Stimulated activated CD8-positive, alpha-beta memory T cell treated with anti-CD3 and anti-CD28 coated beads, Interleukin-4, amount 100 ng/mL, for 48 hours (primary cell): ENCODE measurements at regions not wholly inside any gene's neighbourhood (a gene's known extent, or its start where the extent isn't known, plus 50 kb on each side); places are given as distances from the start of the nearest gene placed in this dataset.
"Not testable (repeated sequence)": the region's sequence is repeated elsewhere in the genome, so short reads cannot be mapped to it uniquely, and the experiment has no call there.

Experiments used
- DNase-seq: peaks from one replicate; pipeline ENCODE4 v3.0.0-alpha.2; 2020

DNA sequence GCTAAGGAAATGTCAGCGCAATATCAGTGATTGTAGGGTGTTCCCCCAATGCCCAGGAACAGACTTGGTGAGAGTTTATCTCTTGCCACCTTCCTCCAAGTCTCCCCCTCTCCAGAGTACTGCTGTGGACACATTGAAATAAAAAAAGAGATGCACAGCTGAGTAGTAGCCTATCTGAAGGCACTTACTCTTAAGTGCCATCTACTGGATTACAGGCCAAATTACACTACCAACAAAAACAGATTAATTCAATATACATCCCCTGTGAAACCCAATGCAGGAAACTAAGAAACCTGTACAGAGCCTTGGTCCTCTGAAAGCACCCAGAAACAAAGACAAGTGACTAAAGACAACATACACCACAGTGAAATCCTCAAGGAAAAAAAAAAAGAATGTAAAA is 460.3 kb downstream of the ZIC3 start:
- no peak for DNase-seq

- no peak for DNase-seq
These were observed 465.8 kb downstream of the ZIC3 start for GRCh38 chrX:138031715-138032114.

DNA sequence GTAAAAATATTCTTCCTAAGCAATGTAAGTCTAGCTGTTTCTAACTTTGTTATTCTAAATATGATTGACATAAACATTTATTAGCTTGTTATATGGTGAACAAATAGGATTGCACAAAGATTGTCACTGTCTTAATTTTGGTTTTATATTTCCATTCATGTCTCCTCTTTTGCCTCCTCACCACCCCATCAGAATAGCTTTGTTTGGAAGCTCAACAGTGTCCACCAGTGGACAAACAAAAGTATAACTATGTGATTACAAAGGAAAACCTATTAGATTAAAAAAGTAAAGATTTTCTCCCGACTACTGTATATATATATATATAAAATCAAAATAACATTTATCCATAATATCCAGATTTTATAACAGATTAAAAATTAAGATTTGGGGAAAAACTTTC is 468.2 kb downstream of the ZIC3 start:
- no peak for DNase-seq

DNA sequence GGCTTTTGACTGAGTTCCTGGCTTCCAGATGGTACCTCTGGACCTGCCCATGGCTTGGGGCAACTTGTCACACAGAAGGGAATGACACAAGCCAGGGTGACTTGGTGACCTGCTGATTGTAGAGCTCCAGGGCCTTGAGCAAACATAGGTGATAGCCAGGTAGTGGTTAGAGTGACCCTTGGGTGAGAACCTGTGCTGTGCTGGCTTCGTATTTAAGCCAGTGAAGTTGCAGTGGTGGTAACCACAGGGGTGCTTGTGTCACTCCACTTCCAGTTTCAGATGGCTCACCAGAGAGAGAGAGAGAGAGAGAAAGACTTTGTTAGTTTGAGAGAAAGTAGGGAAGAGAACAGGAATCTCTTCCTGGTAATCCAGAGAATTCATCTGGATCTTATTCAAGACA is 471.6 kb downstream of the ZIC3 start:
- DNase-seq = no peak

DNA sequence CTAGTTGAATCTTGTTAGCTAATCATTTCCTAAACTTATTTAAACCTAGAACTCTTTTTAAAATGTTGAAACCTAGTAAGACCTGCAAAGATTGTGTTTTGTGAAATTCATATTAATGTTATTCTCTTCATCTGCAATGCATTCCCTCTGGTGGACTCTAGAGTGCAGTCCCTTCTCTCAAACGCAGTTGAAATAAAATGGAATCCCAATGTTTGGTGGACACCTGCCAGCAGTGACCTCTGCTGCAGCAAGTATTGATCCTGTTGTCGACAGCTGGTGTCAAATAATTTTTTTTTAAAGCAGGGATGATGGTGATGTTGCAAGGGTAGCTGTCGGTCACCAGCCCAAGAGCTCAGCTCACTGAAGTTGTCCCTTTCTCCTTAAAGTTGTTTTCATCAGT is 492.0 kb downstream of the ZIC3 start:
- no peak for DNase-seq

GRCh38 chrX:138058931-138059330 is 493.0 kb downstream of the ZIC3 start:
- no peak for DNase-seq

DNA sequence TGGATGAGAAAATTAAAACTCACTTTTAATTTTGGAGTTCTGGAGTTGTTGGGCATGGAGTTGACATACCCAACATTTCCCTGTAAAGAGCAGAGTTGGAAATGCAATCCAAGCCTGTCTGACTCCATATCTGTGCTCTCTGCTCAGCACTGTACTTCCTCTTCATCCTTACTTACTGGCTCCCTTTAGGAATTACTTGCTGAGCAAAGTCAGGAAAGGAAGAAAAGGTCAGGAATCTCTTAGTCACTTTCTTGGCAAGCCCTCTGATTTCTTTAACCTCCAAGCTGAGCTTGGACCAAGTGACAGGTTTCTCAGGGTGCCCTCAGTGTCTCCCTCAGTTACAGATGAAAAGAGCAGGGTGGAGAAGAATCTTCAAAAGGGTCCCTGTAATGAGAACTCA is 501.5 kb downstream of the ZIC3 start:
- no peak for DNase-seq

DNA sequence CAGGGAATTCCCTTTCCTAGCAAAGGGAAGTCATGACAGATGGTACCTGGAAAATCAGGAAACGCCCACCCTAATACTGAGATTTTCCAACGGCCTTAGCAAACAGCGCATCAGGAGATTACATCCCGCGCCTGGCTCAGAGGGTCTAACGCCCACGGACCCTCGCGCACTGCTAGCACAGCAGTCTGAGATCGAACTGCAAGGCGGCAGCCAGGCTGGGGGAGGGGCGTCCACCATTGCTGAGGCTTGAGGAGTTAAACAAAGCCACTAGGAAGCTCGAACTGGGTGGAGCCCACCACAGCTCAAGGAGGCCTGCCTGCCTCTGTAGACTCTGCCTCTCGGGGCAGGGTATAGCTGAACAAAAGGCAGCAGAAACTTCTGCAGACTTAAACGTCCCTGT is 507.7 kb downstream of the ZIC3 start:
- no peak for DNase-seq

DNA sequence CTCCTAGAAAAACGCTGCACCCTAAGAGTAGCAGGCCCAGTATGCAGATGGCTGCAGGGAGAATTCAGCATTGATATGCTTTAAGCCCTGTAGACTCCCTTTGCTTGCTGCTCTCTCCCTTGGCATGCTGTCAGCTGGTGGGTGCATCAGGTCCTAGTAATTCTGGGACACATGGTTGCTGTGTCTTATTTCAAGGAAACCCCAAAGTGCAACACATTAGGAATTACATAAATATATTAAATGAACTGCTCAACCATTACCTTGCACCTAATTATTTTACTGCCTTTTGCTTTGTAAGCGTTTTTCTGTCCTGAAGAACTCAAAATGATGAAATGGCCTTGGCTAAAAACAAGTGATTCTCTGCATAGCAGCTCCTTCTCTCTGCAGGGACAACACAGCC is 516.3 kb downstream of the ZIC3 start:
- DNase-seq = no peak

DNA sequence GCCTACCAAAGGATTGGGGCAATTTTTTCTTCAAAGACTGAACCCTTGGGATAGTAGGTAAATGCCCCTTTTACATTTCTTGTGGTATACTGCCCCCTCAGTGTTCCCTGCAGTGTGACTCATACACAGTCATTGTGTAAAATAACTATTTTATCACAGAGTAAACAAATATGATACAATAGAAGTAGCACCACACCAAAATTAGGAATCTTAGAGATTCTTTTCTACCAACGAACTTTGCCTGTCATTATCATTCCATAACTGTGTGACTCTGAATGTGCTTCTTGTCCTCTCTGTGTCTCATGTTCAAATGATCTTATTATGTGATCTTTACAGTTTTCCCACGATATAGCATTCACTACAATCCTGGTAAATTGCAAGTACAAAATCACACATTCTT is 517.0 kb downstream of the ZIC3 start:
- no peak for DNase-seq

DNA sequence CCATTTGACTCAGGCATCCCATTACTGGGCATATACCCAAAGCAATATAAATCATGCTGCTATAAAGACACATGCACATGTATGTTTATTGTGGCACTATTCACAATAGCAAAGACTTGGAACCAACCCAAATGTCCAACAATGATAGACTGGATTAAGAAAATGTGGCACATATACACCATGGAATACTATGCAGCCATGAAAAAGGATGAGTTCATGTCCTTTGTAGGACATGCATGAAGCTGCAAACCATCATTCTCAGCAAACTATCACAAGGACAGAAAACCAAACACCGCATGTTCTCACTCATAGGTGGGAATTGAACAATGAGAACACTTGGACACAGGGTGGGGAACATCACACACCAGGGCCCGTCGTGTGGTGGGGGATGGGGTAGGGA is 545.0 kb downstream of the ZIC3 start:
- not testable (repeated sequence) for DNase-seq

GRCh38 chrX:138127314-138127713 is 561.4 kb downstream of the ZIC3 start:
- no peak for DNase-seq

DNA sequence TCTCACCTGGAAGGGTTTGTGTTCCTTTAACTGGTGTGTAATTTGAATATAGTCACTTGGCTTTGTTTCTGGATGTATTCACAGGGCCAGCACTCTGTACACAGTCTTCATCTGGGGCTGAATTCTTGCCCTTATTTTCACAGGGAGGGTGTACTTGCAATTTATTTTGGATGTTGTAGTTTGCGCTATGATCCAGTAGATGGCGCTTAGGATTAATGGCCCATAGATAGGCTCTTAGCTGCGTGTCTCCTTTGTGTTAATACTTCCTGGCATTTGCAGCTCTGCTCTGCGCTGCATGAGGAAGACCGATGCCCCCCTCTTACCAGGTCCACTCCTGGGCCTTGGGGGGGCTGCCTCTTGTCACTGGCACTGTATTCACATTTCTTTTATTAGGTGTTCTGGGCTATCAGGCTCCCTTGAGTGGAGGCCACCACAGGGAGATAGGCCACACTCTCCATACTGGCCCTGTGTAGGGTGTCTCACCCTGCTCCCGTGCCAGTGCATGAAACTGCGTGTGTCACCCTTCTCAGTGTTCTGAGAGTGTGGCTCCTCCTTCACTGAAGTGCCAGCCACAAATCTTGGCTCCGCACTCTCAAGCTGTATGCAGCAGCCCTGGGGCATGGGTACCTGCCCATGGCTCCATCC is 562.2 kb downstream of the ZIC3 start:
- DNase-seq = peak; percentile 19

DNA sequence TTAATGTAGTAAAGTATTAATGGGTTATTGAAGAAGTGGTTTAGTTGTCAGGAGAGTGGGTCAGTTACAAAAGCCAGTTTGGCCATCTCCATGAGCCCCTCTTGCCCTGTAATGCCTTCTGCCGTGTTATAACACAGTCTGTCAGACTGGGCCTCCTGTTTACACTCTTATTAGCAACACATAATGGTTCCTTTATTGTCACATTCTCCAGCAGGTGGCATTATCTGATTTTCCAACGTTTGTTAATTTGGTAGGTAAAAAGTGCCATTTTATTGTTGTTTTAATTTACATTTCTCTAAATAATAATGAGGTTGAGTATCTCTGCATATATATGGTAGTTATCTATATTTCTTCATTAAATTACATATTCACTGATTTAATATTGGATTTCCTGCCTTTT is 560.8 kb downstream of the FGF13 start:
- DNase-seq = no peak

DNA sequence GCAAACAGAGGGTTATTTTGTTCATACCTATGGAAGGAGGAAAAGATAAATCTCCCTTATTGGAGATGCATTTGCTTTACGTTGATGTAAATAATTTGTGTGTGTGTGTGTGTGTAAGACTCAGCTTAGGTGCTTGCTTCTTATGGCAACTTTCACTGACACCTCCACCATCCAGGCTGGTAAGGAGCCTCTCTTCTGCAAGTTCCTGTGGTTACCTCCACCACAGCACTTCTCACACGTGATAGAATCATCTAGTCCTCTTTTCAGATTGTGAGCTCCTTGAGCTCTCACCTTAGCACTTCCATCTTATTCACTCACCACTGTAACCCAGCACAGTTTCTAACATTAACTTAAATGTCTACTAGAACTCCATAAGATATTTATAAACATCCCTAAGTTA is 553.7 kb downstream of the FGF13 start:
- DNase-seq = no peak

GRCh38 chrX:138191998-138192397 is 519.5 kb downstream of the FGF13 start:
- peak; percentile 20 for DNase-seq

GRCh38 chrX:138229718-138230117 is 481.8 kb downstream of the FGF13 start:
- no peak for DNase-seq

GRCh38 chrX:138240266-138240665 is 471.3 kb downstream of the FGF13 start:
- no peak for DNase-seq

DNA sequence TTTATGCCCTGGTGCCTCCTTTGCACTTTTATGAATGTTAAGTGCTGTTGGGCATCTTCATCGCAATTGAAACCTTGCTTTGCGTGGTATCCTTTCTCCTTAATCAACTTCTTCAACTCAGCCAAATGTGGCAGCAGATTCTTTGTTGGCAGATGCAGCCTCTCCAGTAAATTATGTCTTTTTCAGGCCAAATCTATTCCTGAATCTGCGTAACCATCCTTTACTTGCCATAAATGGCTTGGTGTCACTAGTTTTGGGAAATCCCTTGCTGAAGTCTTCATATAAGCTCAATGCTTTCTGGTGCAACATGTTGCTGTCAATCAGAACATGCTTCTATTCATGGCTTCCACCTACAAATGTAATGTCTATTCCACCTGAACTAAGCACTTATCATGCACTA is 457.5 kb downstream of the FGF13 start:
- DNase-seq = no peak

DNA sequence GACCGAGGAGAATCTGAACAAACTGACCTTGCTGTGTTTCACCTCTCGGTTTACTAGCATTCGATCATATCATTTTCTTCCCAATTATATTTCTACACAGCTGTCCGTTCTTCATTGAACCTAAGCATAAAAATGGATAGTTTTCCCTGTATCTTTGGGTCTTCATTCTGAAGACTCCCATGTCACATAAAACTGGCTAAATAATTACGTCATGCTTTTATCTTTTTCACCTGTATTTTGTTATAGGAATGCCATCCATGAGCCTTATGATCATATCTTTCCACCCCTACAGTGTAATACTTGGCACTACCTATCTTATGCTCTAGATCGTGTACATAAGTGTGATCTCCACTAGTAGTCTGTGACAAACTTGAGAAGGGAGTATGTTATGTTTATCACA is 456.1 kb downstream of the FGF13 start:
- DNase-seq = no peak

DNA sequence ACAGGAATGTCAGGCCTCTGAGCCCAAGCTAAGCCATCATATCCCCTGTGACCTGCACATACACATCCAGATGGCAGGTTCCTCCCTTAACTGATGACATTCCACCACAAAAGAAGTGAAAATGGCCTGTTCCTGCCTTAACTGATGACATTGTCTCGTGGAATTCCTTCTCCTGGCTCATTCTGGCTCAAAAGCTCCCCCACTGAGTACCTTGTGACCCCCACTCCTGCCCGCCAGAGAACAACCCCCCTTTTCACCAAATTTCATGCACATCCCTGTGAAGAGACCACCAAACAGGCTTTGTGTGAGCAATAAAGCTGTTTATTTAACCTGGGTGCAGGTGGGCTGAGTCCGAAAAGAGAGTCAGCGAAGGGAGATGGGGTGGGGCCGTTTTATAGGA is 447.4 kb downstream of the FGF13 start:
- DNase-seq = not testable (repeated sequence)

GRCh38 chrX:138270931-138271330 is 440.6 kb downstream of the FGF13 start:
- DNase-seq = no peak

DNA sequence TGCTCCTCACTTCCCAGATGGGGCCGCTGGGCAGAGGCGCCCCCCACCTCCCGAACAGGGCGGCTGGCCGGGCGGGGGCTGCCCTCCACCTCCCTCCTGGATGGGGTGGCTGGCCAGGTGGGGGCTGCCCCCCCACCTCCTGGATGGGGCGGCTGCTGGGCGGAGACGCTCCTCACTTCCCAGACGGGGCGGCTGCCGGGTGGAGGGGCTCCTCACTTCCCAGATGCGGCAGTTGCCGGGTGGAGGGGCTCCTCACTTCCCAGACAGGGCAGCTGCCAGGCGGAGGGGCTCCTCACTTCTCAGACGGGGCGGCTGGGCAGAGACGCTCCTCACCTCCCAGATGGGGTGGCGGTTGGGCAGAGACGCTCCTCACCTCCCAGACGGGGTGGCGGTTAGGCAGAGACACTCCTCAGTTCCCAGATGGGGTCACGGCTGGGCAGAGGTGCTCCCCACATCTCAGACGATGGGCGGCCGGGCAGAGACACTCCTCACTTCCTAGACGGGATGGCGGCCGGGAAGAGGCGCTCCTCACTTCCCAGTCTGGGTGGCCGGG is 428.8 kb downstream of the FGF13 start:
- not testable (repeated sequence) for DNase-seq

- no peak for DNase-seq
These were observed 424.2 kb downstream of the FGF13 start for GRCh38 chrX:138287205-138287877.

GRCh38 chrX:138294951-138295350 is 416.6 kb downstream of the FGF13 start:
- DNase-seq = no peak
